CD4-positive, alpha-beta T cell (primary cell): ENCODE measurements at regions not wholly inside any gene's neighbourhood (a gene's known extent, or its start where the extent isn't known, plus 50 kb on each side); places are given as distances from the start of the nearest gene placed in this dataset.

Source experiments
- ATAC-seq: fragments of 200-7000 bp; cut with Tn5 transposase; one replicate; pipeline ENCODE4 v1.10.0; 2022; ENCODE audit warnings: mild to moderate bottlenecking; ENCODE audit not compliant: poor library complexity
- CTCF ChIA-PET: fragments of 350-600 bp; sonication (Branson Sonifier 250); formaldehyde crosslinking; loops from one replicate; lab custom pipeline; 2021; ENCODE audit warnings: antibody characterized with exemption, inconsistent platforms; lab: Charles Lee
- POLR2A ChIA-PET: fragments of 350-600 bp; sonication (Branson Sonifier 250); formaldehyde crosslinking; loops from one replicate; lab custom pipeline; 2021; ENCODE audit warnings: antibody characterized with exemption, inconsistent platforms; lab: Charles Lee
- DNase-seq, 14 experiments: peaks; one replicate each; pipeline ENCODE4 v3.0.0-alpha.2; 2013 to 2020; ENCODE audit warnings: mixed read lengths in 2 of 14
- H3K27ac ChIP-seq, 2 donors: one replicate each; pipeline versions ENCODE4 v1.5.1 to v1.7.0; 2013; ENCODE audit warnings: low read length in 2 of 2, low read depth in 1 of 2, mild to moderate bottlenecking in 1 of 2
- H3K27me3 ChIP-seq, 2 experiments: 1 replicate in 1 of 2; 2 replicates in 1 of 2; pipeline versions ENCODE4 v1.6.1 to v1.7.0; 2013; ENCODE audit warnings: low read length in 2 of 2, control low read depth in 1 of 2, mild to moderate bottlenecking in 1 of 2, moderate library complexity in 1 of 2; ENCODE audit not compliant: insufficient read depth in 2 of 2, control insufficient read depth in 1 of 2
- H3K36me3 ChIP-seq: one replicate; pipeline ENCODE4 v1.6.1; 2013; ENCODE audit warnings: low read length, control low read depth; ENCODE audit not compliant: insufficient read depth
- H3K4me1 ChIP-seq: one replicate; pipeline ENCODE4 v1.6.1; 2013; ENCODE audit warnings: low read length, control low read depth; ENCODE audit not compliant: insufficient read depth
- H3K4me3 ChIP-seq: one replicate; pipeline ENCODE4 v1.5.1; 2013; ENCODE audit warnings: mild to moderate bottlenecking, low read length, moderate library complexity
- H3K9me3 ChIP-seq, 2 experiments: 1 replicate in 1 of 2; 2 replicates in 1 of 2; pipeline versions ENCODE4 v1.6.1 to v1.7.0; 2013; ENCODE audit warnings: low read length in 2 of 2, mild to moderate bottlenecking in 2 of 2, control low read depth in 1 of 2, moderate library complexity in 1 of 2; ENCODE audit not compliant: control insufficient read depth in 1 of 2, insufficient read depth in 1 of 2
- H3K27ac Mint-ChIP-seq: one replicate; pipeline ENCODE4 v1.8.0; 2020; ENCODE audit warnings: mixed read lengths
- H3K27me3 Mint-ChIP-seq: one replicate; pipeline ENCODE4 v1.8.0; 2021; ENCODE audit warnings: mixed read lengths
- H3K36me3 Mint-ChIP-seq: one replicate; pipeline ENCODE4 v1.8.0; 2021; ENCODE audit warnings: low read depth, mixed read lengths
- H3K4me1 Mint-ChIP-seq: one replicate; pipeline ENCODE4 v1.8.0; 2021; ENCODE audit warnings: low read depth, mixed read lengths
- H3K4me3 Mint-ChIP-seq: one replicate; pipeline ENCODE4 v1.8.0; 2020; ENCODE audit warnings: mild to moderate bottlenecking, mixed read lengths
- H3K9me3 Mint-ChIP-seq: one replicate; pipeline ENCODE4 v1.8.0; 2020; ENCODE audit warnings: mixed read lengths
- CTCF ChIP-seq: fragments of 200-600 bp; IDR thresholded peaks from one replicate; pipeline ENCODE4 v1.8.0; 2022; ENCODE audit warnings: antibody characterized with exemption, mild to moderate bottlenecking
- intact Hi-C, 2 experiments: fragments of 100-400 bp; cut with DNase I in 1 of 2; cut with micrococcal nuclease in 1 of 2; formaldehyde crosslinking; loops; one replicate each; pipeline versions ENCODE4 v1.15.1 to v1.9.0; 2023 to 2025; cut with DNase I, micrococcal nuclease

DNA sequence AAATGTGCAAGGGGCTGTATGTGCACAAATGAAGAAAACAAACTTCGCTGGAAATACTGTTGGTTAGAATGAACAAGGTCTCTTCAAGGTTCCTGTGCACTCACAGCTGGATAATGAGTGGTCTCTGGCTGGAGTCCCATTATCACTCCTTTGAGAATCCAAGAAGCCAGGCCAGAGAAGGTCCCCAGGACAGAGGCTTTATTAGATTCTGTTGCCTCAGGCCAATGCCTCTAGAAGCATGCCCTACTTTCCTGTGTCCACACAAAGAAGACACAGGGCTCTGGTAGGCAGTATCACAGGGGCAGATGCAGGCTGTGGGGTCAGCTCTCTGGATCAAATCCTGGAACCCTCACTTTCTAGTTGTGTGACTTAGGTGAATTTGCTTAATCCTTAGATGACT, 384.7 kb downstream of the GRIN2B start:
- Mint-ChIP-seq H3K27me3 (peaks cover 6% of the 10 kb centered on the region), H3K4me1 (no peaks in the 10 kb centered on the region), H3K4me3 (no peak overlapping the region), H3K27ac (no peak overlapping the region), H3K36me3 (no peaks in the 10 kb centered on the region), H3K9me3 (peaks cover 5% of the 10 kb centered on the region)
- ATAC-seq (no peak), DNase-seq (no peak)
- POLR2A ChIA-PET, result no interaction called here
- CTCF ChIA-PET, result no interaction called here
- no peaks in the 10 kb centered on the region for H3K4me1 ChIP-seq
- H3K36me3 ChIP-seq, result no peaks in the 10 kb centered on the region
- TF ChIP-seq CTCF, result no peak
- no peak overlapping the region for H3K27ac ChIP-seq
- intact Hi-C loops, result no loop called here
- no peak overlapping the region for H3K4me3 ChIP-seq
- H3K9me3 ChIP-seq, result no peaks in the 10 kb centered on the region
- no peaks in the 10 kb centered on the region for H3K27me3 ChIP-seq

- Histone ChIP-seq H3K27me3 (no peaks in the 10 kb centered on the region), H3K4me1 (no peaks in the 10 kb centered on the region), H3K4me3 (no peak overlapping the region), H3K36me3 (no peaks in the 10 kb centered on the region), H3K9me3 (no peaks in the 10 kb centered on the region), H3K27ac (no peak overlapping the region)
- no peaks in the 10 kb centered on the region for H3K4me1 Mint-ChIP-seq
- CTCF ChIA-PET, result interaction anchor here (1.3 kb wide), 1 partner anchor 11 kb away, joined by 3 read pairs; no protein-coding TSS in a partner anchor
- H3K36me3 Mint-ChIP-seq, result no peaks in the 10 kb centered on the region
- POLR2A ChIA-PET, result no interaction called here
- TF ChIP-seq CTCF, result no peak
- peaks cover 6% of the 10 kb centered on the region for H3K27me3 Mint-ChIP-seq
- H3K9me3 Mint-ChIP-seq, result peaks cover 5% of the 10 kb centered on the region
- intact Hi-C loops, result no loop called here
- H3K4me3 Mint-ChIP-seq, result no peak overlapping the region
- DNase-seq, result no peak
- H3K27ac Mint-ChIP-seq, result no peak overlapping the region
- ATAC-seq, result no peak
Observed at GRCh38 chr12:13595536-13596443, 385.6 kb downstream of the GRIN2B start.

DNA sequence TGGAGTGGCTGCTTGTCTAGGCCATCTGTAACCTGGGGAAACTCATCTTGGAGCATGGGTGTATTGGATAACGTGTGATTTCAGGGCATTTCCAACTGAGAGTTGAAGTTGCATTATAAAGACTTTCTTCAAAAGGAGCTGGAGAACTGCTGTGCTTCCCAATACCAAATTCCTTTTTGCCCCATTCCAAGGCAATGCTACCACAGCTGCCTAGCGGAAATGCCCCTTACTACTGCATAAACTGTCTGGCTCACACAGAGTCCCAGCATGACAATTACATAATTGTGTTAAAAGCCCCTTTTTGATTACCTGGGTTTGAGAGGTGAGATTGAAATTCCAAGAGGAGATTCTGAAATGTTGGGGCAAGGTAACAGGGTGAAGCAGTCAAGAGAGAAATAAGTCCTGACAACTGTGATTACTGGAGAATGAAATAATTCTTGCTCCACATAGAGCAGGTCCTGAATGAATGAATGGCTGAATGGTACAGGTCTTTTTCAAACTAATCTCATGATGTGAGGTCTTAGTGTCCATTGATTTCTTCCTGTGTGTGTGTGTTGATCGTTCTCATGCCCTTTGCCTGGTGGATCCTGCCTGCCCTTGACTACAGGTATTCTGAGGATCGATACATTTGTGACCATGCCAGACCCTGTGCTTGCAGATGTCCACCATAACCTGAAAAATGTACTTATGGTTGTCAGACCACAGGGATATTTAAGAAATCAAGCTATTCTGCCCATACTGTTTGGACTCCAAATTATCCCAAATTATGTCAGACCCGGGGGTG, 386.5 kb downstream of the GRIN2B start:
- no peaks in the 10 kb centered on the region for H3K36me3 Mint-ChIP-seq
- no peak overlapping the region for H3K4me3 Mint-ChIP-seq
- Histone ChIP-seq H3K27me3 (no peaks in the 10 kb centered on the region), H3K4me3 (no peak overlapping the region), H3K4me1 (no peaks in the 10 kb centered on the region), H3K36me3 (no peaks in the 10 kb centered on the region), H3K27ac (no peak overlapping the region), H3K9me3 (no peaks in the 10 kb centered on the region)
- no peak overlapping the region for H3K27ac Mint-ChIP-seq
- peaks cover 1% of the 10 kb centered on the region for H3K27me3 Mint-ChIP-seq
- no peak for TF ChIP-seq CTCF
- intact Hi-C loops, result no loop called here
- ChIA-PET CTCF (interaction anchor here (1.3 kb wide), 1 partner anchor 10 kb away, joined by 3 read pairs; no protein-coding TSS in a partner anchor), POLR2A (no interaction called here)
- no peaks in the 10 kb centered on the region for H3K4me1 Mint-ChIP-seq
- H3K9me3 Mint-ChIP-seq, result peaks cover 5% of the 10 kb centered on the region
- ATAC-seq (no peak), DNase-seq (no peak)
